ENCODE measurements at regions not wholly inside any gene's neighbourhood (a gene's known extent, or its start where the extent isn't known, plus 50 kb on each side); places are given as distances from the start of the nearest gene placed in this dataset.

GRCh38 chr9:22274477-22274876 lies 172.1 kb upstream of the DMRTA1 start:
- Histone ChIP-seq H3K27me3 (replicated peaks; ENCODE audit: control insufficient read depth, insufficient read depth, low read length) (no peaks in the 10 kb centered on the region), H3K4me3 (replicated peaks; ENCODE audit: low read depth, low read length) (no peak overlapping the region), H3K36me3 (ENCODE audit: control insufficient read depth, insufficient read depth, low read length) (no peaks in the 10 kb centered on the region)
- TF ChIP-seq CTCF (IDR thresholded peaks at IDR 0.05; ENCODE audit: insufficient read depth, low read length, poor library complexity, severe bottlenecking) = no peak
- DNase-seq (ENCODE audit: extremely low read depth, insufficient read length) = no peak

- Histone ChIP-seq H3K36me3 (ENCODE audit: control insufficient read depth, insufficient read depth, low read length) (no peaks in the 10 kb centered on the region), H3K4me3 (replicated peaks; ENCODE audit: low read depth, low read length) (no peak overlapping the region), H3K27me3 (replicated peaks; ENCODE audit: control insufficient read depth, insufficient read depth, low read length) (no peaks in the 10 kb centered on the region)
- no peak for DNase-seq (ENCODE audit: extremely low read depth, insufficient read length)
- TF ChIP-seq CTCF (IDR thresholded peaks at IDR 0.05; ENCODE audit: insufficient read depth, low read length, poor library complexity, severe bottlenecking) = no peak
Measured at GRCh38 chr9:22278426-22278825, 168.2 kb upstream of the DMRTA1 start.

- DNase-seq (ENCODE audit: extremely low read depth, insufficient read length) = no peak
- Histone ChIP-seq H3K27me3 (replicated peaks; ENCODE audit: control insufficient read depth, insufficient read depth, low read length) (no peaks in the 10 kb centered on the region), H3K4me3 (replicated peaks; ENCODE audit: low read depth, low read length) (no peak overlapping the region), H3K36me3 (ENCODE audit: control insufficient read depth, insufficient read depth, low read length) (no peaks in the 10 kb centered on the region)
- TF ChIP-seq CTCF (IDR thresholded peaks at IDR 0.05; ENCODE audit: insufficient read depth, low read length, poor library complexity, severe bottlenecking) = no peak
Measured at GRCh38 chr9:22279636-22280035, 167.0 kb upstream of the DMRTA1 start.

GRCh38 chr9:22285066-22285465 lies 161.6 kb upstream of the DMRTA1 start:
- no peak overlapping the region for H3K4me3 ChIP-seq (replicated peaks; ENCODE audit: low read depth, low read length)
- H3K36me3 ChIP-seq (ENCODE audit: control insufficient read depth, insufficient read depth, low read length) = no peaks in the 10 kb centered on the region
- H3K27me3 ChIP-seq (replicated peaks; ENCODE audit: control insufficient read depth, insufficient read depth, low read length) = no peaks in the 10 kb centered on the region
- TF ChIP-seq CTCF (IDR thresholded peaks at IDR 0.05; ENCODE audit: insufficient read depth, low read length, poor library complexity, severe bottlenecking) = no peak
- DNase-seq (ENCODE audit: extremely low read depth, insufficient read length) = no peak

- no peak for DNase-seq (ENCODE audit: extremely low read depth, insufficient read length)
- Histone ChIP-seq H3K4me3 (replicated peaks; ENCODE audit: low read depth, low read length) (no peak overlapping the region), H3K36me3 (ENCODE audit: control insufficient read depth, insufficient read depth, low read length) (no peaks in the 10 kb centered on the region), H3K27me3 (replicated peaks; ENCODE audit: control insufficient read depth, insufficient read depth, low read length) (no peaks in the 10 kb centered on the region)
- no peak for TF ChIP-seq CTCF (IDR thresholded peaks at IDR 0.05; ENCODE audit: insufficient read depth, low read length, poor library complexity, severe bottlenecking)
Measured at GRCh38 chr9:22286661-22287060, 160.0 kb upstream of the DMRTA1 start.

GRCh38 chr9:22288661-22289060 lies 158.0 kb upstream of the DMRTA1 start:
- Histone ChIP-seq H3K36me3 (ENCODE audit: control insufficient read depth, insufficient read depth, low read length) (no peaks in the 10 kb centered on the region), H3K27me3 (replicated peaks; ENCODE audit: control insufficient read depth, insufficient read depth, low read length) (no peaks in the 10 kb centered on the region), H3K4me3 (replicated peaks; ENCODE audit: low read depth, low read length) (no peak overlapping the region)
- TF ChIP-seq CTCF (IDR thresholded peaks at IDR 0.05; ENCODE audit: insufficient read depth, low read length, poor library complexity, severe bottlenecking) = no peak
- DNase-seq (ENCODE audit: extremely low read depth, insufficient read length) = no peak
